Nephron progenitor cell (in vitro differentiated cells): ENCODE measurements at regions not wholly inside any gene's neighbourhood (a gene's known extent, or its start where the extent isn't known, plus 50 kb on each side); places are given as distances from the start of the nearest gene placed in this dataset.

Experiments used
- DNase-seq: peaks from one replicate; pipeline ENCODE4 v3.0.0; 2021
- H3K27ac Mint-ChIP-seq: 2 replicates; pipeline ENCODE4 v1.8.0; 2021; ENCODE audit warnings: mild to moderate bottlenecking, moderate library complexity, mixed read lengths
- H3K27me3 Mint-ChIP-seq: 2 replicates; pipeline ENCODE4 v1.8.0; 2021; ENCODE audit warnings: mild to moderate bottlenecking, low read depth, mixed read lengths; ENCODE audit not compliant: poor library complexity
- H3K36me3 Mint-ChIP-seq: 2 replicates; pipeline ENCODE4 v1.8.0; 2021; ENCODE audit warnings: low read depth, mixed read lengths
- H3K4me1 Mint-ChIP-seq: 2 replicates; pipeline ENCODE4 v1.8.0; 2021; ENCODE audit warnings: mixed read lengths
- H3K4me3 Mint-ChIP-seq: 2 replicates; pipeline ENCODE4 v1.8.0; 2021; ENCODE audit warnings: mild to moderate bottlenecking, moderate library complexity, mixed read lengths
- H3K9me3 Mint-ChIP-seq: 2 replicates; pipeline ENCODE4 v1.8.0; 2021; ENCODE audit warnings: mild to moderate bottlenecking, moderate library complexity, mixed read lengths
- TF ChIP-seq, protein P1 (sequence below): fragments of 200-600 bp; sonication (generic); IDR thresholded peaks from 2 replicates; pipeline ENCODE4 v1.5.0; 2021; ENCODE audit warnings: antibody characterized with exemption

DNA sequence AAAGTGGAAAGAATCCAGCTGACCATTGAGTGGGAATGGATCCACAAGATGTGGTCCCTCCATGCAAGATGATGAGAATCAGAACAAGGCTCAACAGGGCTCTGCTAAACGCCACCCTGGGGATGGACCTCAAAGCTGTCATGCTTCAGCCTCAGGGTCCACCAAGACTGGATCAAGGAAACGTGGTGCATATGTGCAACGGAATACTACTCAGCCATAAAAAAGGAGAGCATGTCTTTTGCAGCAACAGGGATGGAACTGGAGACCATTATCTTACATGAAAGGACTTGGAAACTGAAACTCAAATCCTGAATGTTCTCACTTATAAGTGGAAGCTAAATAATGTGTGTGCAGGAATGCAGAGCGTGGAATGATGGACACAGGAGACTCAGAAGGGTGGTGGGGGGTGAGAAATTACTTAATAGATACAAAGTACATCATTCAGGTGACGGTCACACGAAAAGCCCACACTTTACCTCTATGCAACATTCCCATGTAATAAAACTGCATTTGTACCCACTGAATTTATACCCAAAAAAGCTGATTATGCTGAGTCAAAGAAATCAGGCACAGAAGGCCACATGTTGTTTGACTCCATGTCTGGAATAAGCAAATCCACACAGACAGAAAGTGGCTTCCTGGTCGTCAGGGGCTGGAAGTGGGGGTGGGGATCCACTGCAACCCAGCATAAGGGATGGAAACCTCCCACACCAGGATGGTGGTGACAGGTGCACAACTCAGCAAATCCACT lies 116.1 kb downstream of the SHANK2 start:
- no peak for DNase-seq
- no peak overlapping the region for H3K27ac Mint-ChIP-seq
- H3K36me3 Mint-ChIP-seq = no peaks in the 10 kb centered on the region
- no peak overlapping the region for H3K4me3 Mint-ChIP-seq
- peaks cover 11% of the 10 kb centered on the region for H3K4me1 Mint-ChIP-seq
- peaks cover 16% of the 10 kb centered on the region for H3K27me3 Mint-ChIP-seq
- peaks cover 6% of the 10 kb centered on the region for H3K9me3 Mint-ChIP-seq
- TF ChIP-seq, protein P1, sequence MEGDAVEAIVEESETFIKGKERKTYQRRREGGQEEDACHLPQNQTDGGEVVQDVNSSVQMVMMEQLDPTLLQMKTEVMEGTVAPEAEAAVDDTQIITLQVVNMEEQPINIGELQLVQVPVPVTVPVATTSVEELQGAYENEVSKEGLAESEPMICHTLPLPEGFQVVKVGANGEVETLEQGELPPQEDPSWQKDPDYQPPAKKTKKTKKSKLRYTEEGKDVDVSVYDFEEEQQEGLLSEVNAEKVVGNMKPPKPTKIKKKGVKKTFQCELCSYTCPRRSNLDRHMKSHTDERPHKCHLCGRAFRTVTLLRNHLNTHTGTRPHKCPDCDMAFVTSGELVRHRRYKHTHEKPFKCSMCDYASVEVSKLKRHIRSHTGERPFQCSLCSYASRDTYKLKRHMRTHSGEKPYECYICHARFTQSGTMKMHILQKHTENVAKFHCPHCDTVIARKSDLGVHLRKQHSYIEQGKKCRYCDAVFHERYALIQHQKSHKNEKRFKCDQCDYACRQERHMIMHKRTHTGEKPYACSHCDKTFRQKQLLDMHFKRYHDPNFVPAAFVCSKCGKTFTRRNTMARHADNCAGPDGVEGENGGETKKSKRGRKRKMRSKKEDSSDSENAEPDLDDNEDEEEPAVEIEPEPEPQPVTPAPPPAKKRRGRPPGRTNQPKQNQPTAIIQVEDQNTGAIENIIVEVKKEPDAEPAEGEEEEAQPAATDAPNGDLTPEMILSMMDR = no peak

DNA sequence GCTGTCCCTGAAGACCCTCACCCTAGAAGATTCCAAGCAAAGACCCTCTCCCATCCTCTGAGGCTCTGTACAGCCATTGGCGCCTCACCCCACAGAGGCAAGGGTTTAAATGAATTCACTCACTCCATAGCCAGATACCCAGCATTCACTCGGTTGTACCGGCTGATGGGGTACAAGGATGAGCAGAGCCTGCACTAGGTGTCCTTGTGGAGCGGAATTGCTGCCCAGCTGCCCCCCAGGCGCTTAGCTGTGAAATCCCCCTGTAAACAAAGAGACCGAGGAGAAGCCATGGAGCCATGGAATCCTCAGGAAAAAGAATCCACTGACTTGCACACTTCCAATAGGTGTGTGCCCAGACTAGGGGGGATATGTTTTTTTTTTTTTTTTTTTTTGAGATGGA lies 117.3 kb downstream of the SHANK2 start:
- no peak overlapping the region for H3K27ac Mint-ChIP-seq
- H3K9me3 Mint-ChIP-seq = peaks cover 6% of the 10 kb centered on the region
- H3K27me3 Mint-ChIP-seq = peaks cover 26% of the 10 kb centered on the region
- no peak overlapping the region for H3K4me3 Mint-ChIP-seq
- TF ChIP-seq, protein P1 = no peak
- H3K36me3 Mint-ChIP-seq = no peaks in the 10 kb centered on the region
- peaks cover 14% of the 10 kb centered on the region for H3K4me1 Mint-ChIP-seq
- DNase-seq = no peak

DNA sequence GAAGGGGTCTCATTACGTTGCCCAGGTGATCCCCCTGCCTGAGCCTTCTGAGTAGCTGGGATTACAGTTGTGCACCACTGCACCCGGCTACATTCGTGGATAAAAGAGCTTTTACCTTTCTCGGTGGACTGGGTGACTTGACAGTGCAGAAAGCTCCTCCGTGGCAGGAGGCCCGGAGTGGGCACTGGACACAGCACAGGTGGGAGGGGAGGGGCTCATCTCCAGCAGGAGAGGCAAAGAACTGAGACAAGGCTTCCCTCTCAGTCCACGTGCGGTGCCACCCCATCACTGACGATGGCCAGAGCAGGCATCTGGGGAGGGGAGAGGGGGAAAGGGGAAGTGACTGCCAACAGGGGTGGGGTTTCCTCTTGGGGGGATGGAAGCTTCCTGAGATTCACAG lies 118.4 kb downstream of the SHANK2 start:
- Mint-ChIP-seq H3K27ac (no peak overlapping the region), H3K36me3 (no peaks in the 10 kb centered on the region), H3K9me3 (peaks cover 6% of the 10 kb centered on the region), H3K4me1 (peaks cover 22% of the 10 kb centered on the region), H3K27me3 (peaks cover 27% of the 10 kb centered on the region), H3K4me3 (no peak overlapping the region)
- no peak for DNase-seq
- TF ChIP-seq, protein P1 = no peak

DNA sequence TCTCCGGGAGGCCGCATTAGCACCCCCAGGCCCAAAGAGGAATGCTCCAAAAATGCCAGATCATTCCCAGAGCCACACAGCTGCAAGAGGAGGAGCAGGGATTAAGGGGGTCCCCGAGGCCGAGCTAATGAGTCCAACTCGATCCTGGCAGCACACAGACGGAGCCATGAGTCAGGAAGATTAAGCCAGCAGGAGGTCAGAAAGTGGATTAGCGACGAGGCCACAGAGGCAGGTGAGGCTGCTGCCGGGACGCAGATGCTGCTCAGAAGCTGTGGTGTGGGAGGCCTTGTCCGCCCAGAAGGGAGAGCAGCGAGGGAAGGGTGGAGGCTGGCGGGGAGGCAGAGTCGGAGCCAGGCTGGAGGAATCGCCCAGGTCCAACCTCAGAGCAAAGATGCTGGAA lies 120.5 kb downstream of the SHANK2 start:
- peaks cover 25% of the 10 kb centered on the region for H3K27me3 Mint-ChIP-seq
- peaks cover 6% of the 10 kb centered on the region for H3K9me3 Mint-ChIP-seq
- no peak overlapping the region for H3K27ac Mint-ChIP-seq
- DNase-seq = no peak
- no peak overlapping the region for H3K4me3 Mint-ChIP-seq
- TF ChIP-seq, protein P1 = no peak
- no peaks in the 10 kb centered on the region for H3K36me3 Mint-ChIP-seq
- H3K4me1 Mint-ChIP-seq = peaks cover 23% of the 10 kb centered on the region

DNA sequence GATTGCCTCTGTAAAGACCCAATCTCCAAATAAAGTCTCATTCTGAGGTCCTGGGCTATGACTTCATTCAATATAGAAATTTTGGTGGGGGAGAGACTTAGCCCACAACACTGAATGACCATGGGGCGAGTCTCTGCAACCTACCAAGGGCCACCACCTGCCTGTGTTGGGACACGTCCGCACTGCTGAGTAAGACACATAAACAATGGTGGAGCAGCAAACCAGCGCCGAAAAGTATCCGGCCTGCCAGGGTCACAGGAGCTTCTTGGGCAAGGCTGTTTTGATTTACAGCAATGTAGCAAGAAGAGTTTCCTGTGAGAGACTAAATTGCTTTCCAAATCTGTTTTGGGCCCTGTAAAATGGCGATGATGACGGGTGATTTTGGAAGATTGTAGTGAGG lies 122.3 kb downstream of the SHANK2 start:
- no peaks in the 10 kb centered on the region for H3K9me3 Mint-ChIP-seq
- no peak overlapping the region for H3K27ac Mint-ChIP-seq
- DNase-seq = no peak
- H3K27me3 Mint-ChIP-seq = peaks cover 30% of the 10 kb centered on the region
- peaks cover 23% of the 10 kb centered on the region for H3K4me1 Mint-ChIP-seq
- no peak overlapping the region for H3K4me3 Mint-ChIP-seq
- no peaks in the 10 kb centered on the region for H3K36me3 Mint-ChIP-seq
- TF ChIP-seq, protein P1 = no peak

DNA sequence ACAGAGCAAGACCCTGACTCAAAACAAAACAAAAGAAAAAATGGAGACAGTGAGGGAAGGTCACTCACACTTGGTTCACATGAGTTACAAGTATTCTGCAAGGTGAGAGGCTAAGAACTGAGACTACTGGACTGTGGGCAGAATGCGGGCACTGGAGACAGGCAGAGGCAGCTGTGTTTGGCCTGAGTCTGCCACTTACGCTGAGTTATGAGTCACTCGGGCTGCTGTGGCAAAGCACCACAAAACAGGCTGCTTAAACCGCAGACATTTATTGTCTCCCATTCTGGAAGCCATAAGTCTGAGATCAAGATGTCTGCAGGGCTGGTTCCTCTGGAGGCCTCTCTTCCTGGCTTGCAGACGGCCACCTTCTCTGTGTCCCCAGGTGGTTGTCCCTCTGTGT lies 122.8 kb downstream of the SHANK2 start:
- TF ChIP-seq, protein P1 = no peak
- no peak overlapping the region for H3K27ac Mint-ChIP-seq
- H3K27me3 Mint-ChIP-seq = peaks cover 28% of the 10 kb centered on the region
- peaks cover 23% of the 10 kb centered on the region for H3K4me1 Mint-ChIP-seq
- H3K36me3 Mint-ChIP-seq = no peaks in the 10 kb centered on the region
- no peak for DNase-seq
- H3K4me3 Mint-ChIP-seq = no peak overlapping the region
- no peaks in the 10 kb centered on the region for H3K9me3 Mint-ChIP-seq
